ELR (cell line): ENCODE measurements at regions not wholly inside any gene's neighbourhood (a gene's known extent, or its start where the extent isn't known, plus 50 kb on each side); places are given as distances from the start of the nearest gene placed in this dataset.
"Not testable (repeated sequence)": the region's sequence is repeated elsewhere in the genome, so short reads cannot be mapped to it uniquely, and the experiment has no call there.

Source experiments
- DNase-seq: peaks from one replicate; pipeline ENCODE4 v3.0.0-alpha.2; 2015; ENCODE audit warnings: low read depth

GRCh38 chr16:23013484-23013883 lies 135.8 kb downstream of the USP31 start:
- peak; percentile 8 for DNase-seq

- no peak for DNase-seq
Measured at GRCh38 chr16:23009075-23009474, 140.2 kb downstream of the USP31 start.

GRCh38 chr16:23008041-23008440 lies 141.2 kb downstream of the USP31 start:
- no peak for DNase-seq

GRCh38 chr16:23006380-23006779 lies 142.9 kb downstream of the USP31 start:
- DNase-seq: no peak

GRCh38 chr16:23005951-23006350 lies 143.3 kb downstream of the USP31 start:
- DNase-seq: no peak

GRCh38 chr16:22989598-22989997 lies 159.7 kb downstream of the USP31 start:
- no peak for DNase-seq

GRCh38 chr16:22983614-22984013 lies 165.6 kb downstream of the USP31 start:
- DNase-seq: no peak

GRCh38 chr16:22980514-22980913 lies 166.6 kb downstream of the HS3ST2 start:
- not testable (repeated sequence) for DNase-seq

- DNase-seq: no peak
Measured at GRCh38 chr16:22979038-22979437, 165.1 kb downstream of the HS3ST2 start.

- DNase-seq: peak; percentile 29
Measured at GRCh38 chr16:22977294-22977697, 163.3 kb downstream of the HS3ST2 start.

- DNase-seq: no peak
Measured at GRCh38 chr16:22973522-22973921, 159.6 kb downstream of the HS3ST2 start.

GRCh38 chr16:22971346-22971924 lies 157.5 kb downstream of the HS3ST2 start:
- no peak for DNase-seq

- DNase-seq: no peak
Measured at GRCh38 chr16:22970209-22970865, 156.4 kb downstream of the HS3ST2 start.

GRCh38 chr16:22969567-22969966 lies 155.6 kb downstream of the HS3ST2 start:
- DNase-seq: no peak

GRCh38 chr16:22968931-22969330 lies 155.0 kb downstream of the HS3ST2 start:
- DNase-seq: no peak

- no peak for DNase-seq
Measured at GRCh38 chr16:22967521-22968095, 153.6 kb downstream of the HS3ST2 start.
